ENCODE measurements at regions not wholly inside any gene's neighbourhood (a gene's known extent, or its start where the extent isn't known, plus 50 kb on each side); places are given as distances from the start of the nearest gene placed in this dataset.

GRCh38 chr12:77644915-77645605 is 185.6 kb upstream of the NAV3 start:
- Histone ChIP-seq H3K79me1 (ENCODE audit: insufficient read depth, low read depth, low read length, poor library complexity, severe bottlenecking) (no peaks in the 10 kb centered on the region), H2AFZ (ENCODE audit: low read length) (no peak overlapping the region), H4K20me1 (ENCODE audit: control insufficient read depth, insufficient read depth, insufficient read length) (no peaks in the 10 kb centered on the region), H3K4ac (ENCODE audit: low read depth, low read length) (no peak overlapping the region), H3K27me3 (ENCODE audit: insufficient read depth, low read length) (no peaks in the 10 kb centered on the region), H3K4me2 (ENCODE audit: insufficient read depth, insufficient read length, low read length) (no peak overlapping the region), H4K91ac (ENCODE audit: insufficient read length, low read depth, low read length) (no peak overlapping the region), H3K9me3 (ENCODE audit: control insufficient read depth, low read depth, low read length) (no peaks in the 10 kb centered on the region), H4K5ac (ENCODE audit: insufficient read length, low read depth, low read length) (no peak overlapping the region), H3K23me2 (ENCODE audit: insufficient read length, low read depth, low read length, poor library complexity, severe bottlenecking) (no peaks in the 10 kb centered on the region), H3K14ac (ENCODE audit: insufficient read depth, low read length) (no peak overlapping the region), H3K9ac (ENCODE audit: extremely low read depth, insufficient read length, low read length) (no peak overlapping the region), H2BK120ac (ENCODE audit: low read depth, low read length, poor library complexity, severe bottlenecking) (no peak overlapping the region), H3K18ac (ENCODE audit: insufficient read length, low read depth, low read length) (no peak overlapping the region), H4K8ac (replicated peaks; ENCODE audit: insufficient read length, low read depth, low read length) (no peak overlapping the region), H2AK5ac (ENCODE audit: insufficient read length, low read length) (no peak overlapping the region), H2BK12ac (ENCODE audit: insufficient read length, low read depth, low read length) (no peak overlapping the region), H3K23ac (ENCODE audit: insufficient read length, low read depth, low read length) (no peak overlapping the region), H3K56ac (ENCODE audit: insufficient read length, low read depth, low read length) (no peak overlapping the region), H3T11ph (ENCODE audit: low read length) (no peak overlapping the region), H3K27ac (ENCODE audit: insufficient read length, low read depth, low read length) (no peak overlapping the region), H3K79me2 (ENCODE audit: insufficient read depth, low read length) (no peaks in the 10 kb centered on the region), H2BK15ac (ENCODE audit: low read depth, low read length) (no peak overlapping the region), H2BK5ac (ENCODE audit: insufficient read length, low read length) (no peak overlapping the region), H2BK20ac (ENCODE audit: low read depth, low read length, poor library complexity, severe bottlenecking) (no peak overlapping the region), H3K4me1 (ENCODE audit: insufficient read depth, low read length) (peaks cover 4% of the 10 kb centered on the region; the same call in 1 of the 2 replicates)
- Mint-ChIP-seq H3K4me1 (peaks cover 37 to 38% of the 10 kb centered on the region in 2 experiments), H3K9me3 (no peaks in the 10 kb centered on the region; a peak in 1 of 5 replicates), H3K27ac (peak overlapping the region in 2 of 3 experiments; percentile 63 to 75; a peak in 2 of 7 replicates), H3K27me3 (ENCODE audit: low read depth) (no peaks in the 10 kb centered on the region; the same call in 1 of the 2 replicates), H3K4me3 (peak overlapping the region; percentile 15 to 44; a peak in 3 of 5 replicates), H3K36me3 (ENCODE audit: insufficient read depth in 1 of 3, low read depth in 3 of 3) (no peaks in the 10 kb centered on the region)
- WGBS (ENCODE audit: extremely low coverage, insufficient read length, low lambda C conversion rate): no CpG with 5 or more reads among the region's 3 CpGs
- no peak for DNase-seq
- TF ChIP-seq, protein P1, sequence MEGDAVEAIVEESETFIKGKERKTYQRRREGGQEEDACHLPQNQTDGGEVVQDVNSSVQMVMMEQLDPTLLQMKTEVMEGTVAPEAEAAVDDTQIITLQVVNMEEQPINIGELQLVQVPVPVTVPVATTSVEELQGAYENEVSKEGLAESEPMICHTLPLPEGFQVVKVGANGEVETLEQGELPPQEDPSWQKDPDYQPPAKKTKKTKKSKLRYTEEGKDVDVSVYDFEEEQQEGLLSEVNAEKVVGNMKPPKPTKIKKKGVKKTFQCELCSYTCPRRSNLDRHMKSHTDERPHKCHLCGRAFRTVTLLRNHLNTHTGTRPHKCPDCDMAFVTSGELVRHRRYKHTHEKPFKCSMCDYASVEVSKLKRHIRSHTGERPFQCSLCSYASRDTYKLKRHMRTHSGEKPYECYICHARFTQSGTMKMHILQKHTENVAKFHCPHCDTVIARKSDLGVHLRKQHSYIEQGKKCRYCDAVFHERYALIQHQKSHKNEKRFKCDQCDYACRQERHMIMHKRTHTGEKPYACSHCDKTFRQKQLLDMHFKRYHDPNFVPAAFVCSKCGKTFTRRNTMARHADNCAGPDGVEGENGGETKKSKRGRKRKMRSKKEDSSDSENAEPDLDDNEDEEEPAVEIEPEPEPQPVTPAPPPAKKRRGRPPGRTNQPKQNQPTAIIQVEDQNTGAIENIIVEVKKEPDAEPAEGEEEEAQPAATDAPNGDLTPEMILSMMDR (conservative IDR thresholded peaks at IDR 0.05): no peak
